ENCODE measurements at regions not wholly inside any gene's neighbourhood (a gene's known extent, or its start where the extent isn't known, plus 50 kb on each side); places are given as distances from the start of the nearest gene placed in this dataset.

DNA sequence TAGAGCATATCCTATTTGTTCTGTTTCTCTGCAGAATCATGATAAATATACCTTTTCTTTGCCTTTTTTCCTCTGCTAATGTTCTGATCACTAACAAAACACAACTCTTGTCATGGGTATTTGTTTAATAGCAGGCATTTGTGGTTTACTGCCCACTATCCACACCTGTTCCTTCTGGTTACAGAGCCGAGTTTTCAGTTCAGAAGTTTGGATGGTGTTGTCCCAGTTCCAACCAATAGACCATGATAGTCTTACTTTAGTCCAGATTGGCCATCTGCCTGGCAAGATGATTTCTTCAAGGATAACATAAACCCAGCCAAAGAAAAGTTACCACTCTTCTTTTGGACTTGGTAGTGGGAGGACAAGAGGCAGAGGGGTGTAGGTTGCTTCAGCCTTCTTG is 211.2 kb downstream of the TFAP2A start:
- no peaks in the 10 kb centered on the region for H3K27me3 ChIP-seq (ENCODE audit: control insufficient read depth in 2 of 2, insufficient read depth in 1 of 2, low read length in 1 of 2)
- no peak overlapping the region for H3K27ac ChIP-seq (ENCODE audit: low read depth in 1 of 2, low read length in 1 of 2)
- H3K4me3 ChIP-seq (ENCODE audit: low read length in 2 of 2), result no peak overlapping the region
- 92% methylated on average over 1 of the region's 1 CpG for WGBS
- H3K9me3 ChIP-seq (ENCODE audit: control insufficient read depth in 2 of 2, insufficient read depth in 1 of 2, low read length in 1 of 2), result no peaks in the 10 kb centered on the region
- no peaks in the 10 kb centered on the region for H3K4me1 ChIP-seq (ENCODE audit: control insufficient read depth in 2 of 2, insufficient read depth in 2 of 2, low read length in 2 of 2)
- DNase-seq (ENCODE audit: low read depth in 6 of 9, low spot score in 9 of 9), result no peak
- no peaks in the 10 kb centered on the region for H3K36me3 ChIP-seq (ENCODE audit: control insufficient read depth in 2 of 2, insufficient read depth in 2 of 2, low read length in 1 of 2)

DNA sequence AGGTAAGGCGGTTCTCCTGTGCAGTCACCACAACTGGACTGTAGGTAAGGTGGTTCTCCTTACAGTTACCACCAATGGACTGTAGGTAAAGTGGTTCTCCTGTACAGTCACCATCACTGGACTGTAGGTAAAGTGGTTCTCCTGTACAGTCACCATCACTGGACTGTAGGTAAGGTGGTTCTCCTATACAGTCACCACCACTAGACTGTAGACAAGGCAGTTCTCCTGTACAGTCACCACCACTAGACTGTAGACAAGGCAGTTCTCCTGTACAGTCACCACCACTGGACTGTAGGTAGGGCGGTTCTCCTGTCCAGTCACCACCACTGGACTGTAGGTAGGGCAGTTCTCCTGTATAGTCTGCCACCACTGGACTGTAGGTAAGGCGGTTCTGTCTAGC is 212.3 kb downstream of the TFAP2A start:
- 95% methylated on average over 3 of the region's 3 CpGs for WGBS
- no peak for DNase-seq (ENCODE audit: low read depth in 6 of 9, low spot score in 9 of 9)

DNA sequence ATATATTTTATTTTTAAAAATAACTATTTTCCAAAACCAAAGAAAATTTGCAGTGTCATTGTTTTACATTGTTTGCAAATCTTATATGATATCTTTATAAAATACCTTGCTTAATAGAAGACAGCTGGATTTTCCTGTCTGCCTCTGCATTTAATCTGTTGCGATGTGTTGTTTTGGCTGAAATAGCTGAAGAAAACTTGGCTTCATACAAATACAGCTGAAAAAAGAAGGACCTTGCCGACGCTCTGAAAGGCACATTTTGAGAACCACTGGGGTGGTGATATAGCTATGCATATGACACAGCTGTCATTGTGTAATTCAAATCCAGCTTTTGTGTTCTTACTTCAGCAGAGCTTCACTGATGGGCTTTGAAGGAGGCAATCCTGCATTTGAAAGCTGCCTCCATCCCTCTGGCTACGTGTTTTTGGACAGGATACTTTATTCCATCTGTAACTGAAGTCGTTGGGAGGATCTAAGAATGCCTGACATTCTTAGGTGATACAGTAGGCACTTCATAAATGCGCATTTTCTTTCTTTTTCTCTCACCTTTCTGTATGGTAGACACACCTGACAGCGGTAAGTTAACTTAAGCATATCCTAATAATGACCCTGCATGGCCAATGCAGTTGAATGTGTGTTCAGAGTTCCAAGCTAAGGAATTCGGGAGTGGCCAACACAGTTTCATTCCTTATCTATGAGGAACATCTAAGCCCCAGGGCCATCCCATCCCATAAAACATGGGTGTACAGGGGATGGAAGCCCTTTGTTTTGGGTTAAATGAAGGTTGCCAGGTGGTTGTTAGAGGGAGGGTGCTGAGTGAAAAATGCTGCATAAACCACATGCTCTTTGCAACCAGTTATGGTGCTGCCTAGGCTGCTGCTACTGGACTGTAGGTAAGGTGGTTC is 213.0 kb downstream of the TFAP2A start:
- H3K4me3 ChIP-seq (ENCODE audit: low read length in 2 of 2), result no peak overlapping the region
- WGBS, result 91% methylated on average over 8 of the region's 8 CpGs
- no peaks in the 10 kb centered on the region for H3K4me1 ChIP-seq (ENCODE audit: control insufficient read depth in 2 of 2, insufficient read depth in 2 of 2, low read length in 2 of 2)
- no peaks in the 10 kb centered on the region for H3K27me3 ChIP-seq (ENCODE audit: control insufficient read depth in 2 of 2, insufficient read depth in 1 of 2, low read length in 1 of 2)
- DNase-seq (ENCODE audit: low read depth in 6 of 9, low spot score in 9 of 9), result no peak
- H3K9me3 ChIP-seq (ENCODE audit: control insufficient read depth in 2 of 2, insufficient read depth in 1 of 2, low read length in 1 of 2), result no peaks in the 10 kb centered on the region
- no peak overlapping the region for H3K27ac ChIP-seq (ENCODE audit: low read depth in 1 of 2, low read length in 1 of 2)
- no peaks in the 10 kb centered on the region for H3K36me3 ChIP-seq (ENCODE audit: control insufficient read depth in 2 of 2, insufficient read depth in 2 of 2, low read length in 1 of 2)

More for the DNA sequence above, 212.3 kb downstream of the TFAP2A start:
- H3K4me1 ChIP-seq (ENCODE audit: control insufficient read depth in 2 of 2, insufficient read depth in 2 of 2, low read length in 2 of 2), result no peaks in the 10 kb centered on the region
- H3K27ac ChIP-seq (ENCODE audit: low read depth in 1 of 2, low read length in 1 of 2), result no peak overlapping the region
- no peak overlapping the region for H3K4me3 ChIP-seq (ENCODE audit: low read length in 2 of 2)
- no peaks in the 10 kb centered on the region for H3K36me3 ChIP-seq (ENCODE audit: control insufficient read depth in 2 of 2, insufficient read depth in 2 of 2, low read length in 1 of 2)
- H3K27me3 ChIP-seq (ENCODE audit: control insufficient read depth in 2 of 2, insufficient read depth in 1 of 2, low read length in 1 of 2), result no peaks in the 10 kb centered on the region
- no peaks in the 10 kb centered on the region for H3K9me3 ChIP-seq (ENCODE audit: control insufficient read depth in 2 of 2, insufficient read depth in 1 of 2, low read length in 1 of 2)

DNA sequence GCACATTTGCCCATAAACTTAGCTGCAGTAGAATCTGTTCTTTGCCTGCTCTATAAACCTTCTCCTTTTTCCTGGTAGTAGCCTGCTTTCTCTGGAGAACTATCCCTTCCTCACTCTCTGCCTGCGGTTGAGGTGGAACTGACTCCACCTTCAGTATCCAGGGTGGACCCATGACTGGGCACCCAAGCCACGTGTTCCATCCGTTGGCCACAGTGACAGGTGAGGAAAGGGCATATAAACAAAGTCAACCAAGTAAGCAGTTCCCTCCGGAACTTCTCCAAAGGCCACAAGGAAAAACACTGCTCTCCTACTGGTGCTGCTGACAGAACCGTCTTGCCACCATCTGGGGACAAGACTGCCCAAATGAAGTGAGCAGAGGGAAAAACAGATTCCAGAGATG is 218.8 kb downstream of the TFAP2A start:
- H3K36me3 ChIP-seq (ENCODE audit: control insufficient read depth in 2 of 2, insufficient read depth in 2 of 2, low read length in 1 of 2), result no peaks in the 10 kb centered on the region
- H3K4me3 ChIP-seq (ENCODE audit: low read length in 2 of 2), result no peak overlapping the region
- DNase-seq (ENCODE audit: low read depth in 6 of 9, low spot score in 9 of 9), result no peak
- no peaks in the 10 kb centered on the region for H3K27me3 ChIP-seq (ENCODE audit: control insufficient read depth in 2 of 2, insufficient read depth in 1 of 2, low read length in 1 of 2)
- H3K27ac ChIP-seq (ENCODE audit: low read depth in 1 of 2, low read length in 1 of 2), result no peak overlapping the region
- WGBS, result 91% methylated on average over 5 of the region's 5 CpGs
- no peaks in the 10 kb centered on the region for H3K4me1 ChIP-seq (ENCODE audit: control insufficient read depth in 2 of 2, insufficient read depth in 2 of 2, low read length in 2 of 2)
- H3K9me3 ChIP-seq (ENCODE audit: control insufficient read depth in 2 of 2, insufficient read depth in 1 of 2, low read length in 1 of 2), result no peaks in the 10 kb centered on the region

DNA sequence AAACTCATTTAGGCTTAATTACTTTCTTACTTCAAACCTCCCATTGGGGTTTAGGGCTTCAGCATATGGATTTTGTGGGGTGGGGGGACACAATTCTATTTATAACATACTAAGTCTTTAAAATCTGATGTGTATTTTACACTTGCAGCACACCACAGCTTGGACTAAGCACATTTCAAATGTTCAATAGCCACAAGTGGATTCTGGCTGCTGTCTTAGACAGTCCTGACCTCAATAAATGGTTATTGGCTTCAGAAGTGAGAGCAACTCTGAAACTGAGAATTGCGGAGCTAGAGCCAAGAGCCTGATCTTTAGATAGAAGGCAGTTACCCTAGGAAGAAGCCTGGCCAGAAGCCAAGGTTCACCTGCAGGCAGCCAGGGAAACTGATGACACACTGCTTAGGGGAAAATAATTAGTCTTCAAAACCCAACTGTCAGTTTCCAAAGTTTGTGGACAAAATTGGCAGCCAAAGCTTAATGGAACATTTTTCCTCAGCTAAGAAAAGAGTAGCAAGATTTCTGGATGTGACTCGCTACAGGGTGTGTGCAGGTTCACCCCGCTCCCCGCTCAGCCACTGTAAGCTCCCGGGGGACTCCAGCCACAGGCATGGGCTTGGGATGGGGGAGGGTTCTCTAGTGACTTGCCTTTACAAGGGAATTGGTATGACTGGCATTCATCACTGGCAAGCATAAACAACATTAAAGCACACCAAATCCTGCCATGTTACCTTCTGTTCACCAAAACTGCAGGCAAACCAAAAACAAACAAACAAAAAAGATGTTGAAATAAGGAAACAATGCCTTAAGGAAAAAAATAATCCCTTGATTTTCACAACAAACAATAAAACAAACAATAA is 219.8 kb downstream of the TFAP2A start:
- no peak overlapping the region for H3K27ac ChIP-seq (ENCODE audit: low read depth in 1 of 2, low read length in 1 of 2)
- H3K36me3 ChIP-seq (ENCODE audit: control insufficient read depth in 2 of 2, insufficient read depth in 2 of 2, low read length in 1 of 2), result no peaks in the 10 kb centered on the region
- H3K4me3 ChIP-seq (ENCODE audit: low read length in 2 of 2), result no peak overlapping the region
- WGBS, result 94% methylated on average over 5 of the region's 5 CpGs
- no peaks in the 10 kb centered on the region for H3K27me3 ChIP-seq (ENCODE audit: control insufficient read depth in 2 of 2, insufficient read depth in 1 of 2, low read length in 1 of 2)
- H3K9me3 ChIP-seq (ENCODE audit: control insufficient read depth in 2 of 2, insufficient read depth in 1 of 2, low read length in 1 of 2), result no peaks in the 10 kb centered on the region
- H3K4me1 ChIP-seq (ENCODE audit: control insufficient read depth in 2 of 2, insufficient read depth in 2 of 2, low read length in 2 of 2), result no peaks in the 10 kb centered on the region
- no peak for DNase-seq (ENCODE audit: low read depth in 6 of 9, low spot score in 9 of 9)

GRCh38 chr6:10193321-10193720 is 221.6 kb downstream of the TFAP2A start:
- no peak overlapping the region for H3K4me3 ChIP-seq (ENCODE audit: low read length in 2 of 2)
- DNase-seq (ENCODE audit: low read depth in 6 of 9, low spot score in 9 of 9), result no peak
- H3K9me3 ChIP-seq (ENCODE audit: control insufficient read depth in 2 of 2, insufficient read depth in 1 of 2, low read length in 1 of 2), result no peaks in the 10 kb centered on the region
- WGBS, result 90% methylated on average over 4 of the region's 4 CpGs
- H3K4me1 ChIP-seq (ENCODE audit: control insufficient read depth in 2 of 2, insufficient read depth in 2 of 2, low read length in 2 of 2), result no peaks in the 10 kb centered on the region
- H3K27me3 ChIP-seq (ENCODE audit: control insufficient read depth in 2 of 2, insufficient read depth in 1 of 2, low read length in 1 of 2), result no peaks in the 10 kb centered on the region
- no peaks in the 10 kb centered on the region for H3K36me3 ChIP-seq (ENCODE audit: control insufficient read depth in 2 of 2, insufficient read depth in 2 of 2, low read length in 1 of 2)
- H3K27ac ChIP-seq (ENCODE audit: low read depth in 1 of 2, low read length in 1 of 2), result no peak overlapping the region

GRCh38 chr6:10190042-10190441 is 224.8 kb downstream of the TFAP2A start:
- Histone ChIP-seq H3K9me3 (ENCODE audit: control insufficient read depth in 2 of 2, insufficient read depth in 1 of 2, low read length in 1 of 2) (no peaks in the 10 kb centered on the region), H3K27me3 (ENCODE audit: control insufficient read depth in 2 of 2, insufficient read depth in 1 of 2, low read length in 1 of 2) (no peaks in the 10 kb centered on the region), H3K4me3 (ENCODE audit: low read length in 2 of 2) (no peak overlapping the region), H3K4me1 (ENCODE audit: control insufficient read depth in 2 of 2, insufficient read depth in 2 of 2, low read length in 2 of 2) (no peaks in the 10 kb centered on the region), H3K36me3 (ENCODE audit: control insufficient read depth in 2 of 2, insufficient read depth in 2 of 2, low read length in 1 of 2) (no peaks in the 10 kb centered on the region), H3K27ac (ENCODE audit: low read depth in 1 of 2, low read length in 1 of 2) (no peak overlapping the region)
- no peak for DNase-seq (ENCODE audit: low read depth in 6 of 9, low spot score in 9 of 9)
- WGBS, result 54% methylated on average over 3 of the region's 3 CpGs

DNA sequence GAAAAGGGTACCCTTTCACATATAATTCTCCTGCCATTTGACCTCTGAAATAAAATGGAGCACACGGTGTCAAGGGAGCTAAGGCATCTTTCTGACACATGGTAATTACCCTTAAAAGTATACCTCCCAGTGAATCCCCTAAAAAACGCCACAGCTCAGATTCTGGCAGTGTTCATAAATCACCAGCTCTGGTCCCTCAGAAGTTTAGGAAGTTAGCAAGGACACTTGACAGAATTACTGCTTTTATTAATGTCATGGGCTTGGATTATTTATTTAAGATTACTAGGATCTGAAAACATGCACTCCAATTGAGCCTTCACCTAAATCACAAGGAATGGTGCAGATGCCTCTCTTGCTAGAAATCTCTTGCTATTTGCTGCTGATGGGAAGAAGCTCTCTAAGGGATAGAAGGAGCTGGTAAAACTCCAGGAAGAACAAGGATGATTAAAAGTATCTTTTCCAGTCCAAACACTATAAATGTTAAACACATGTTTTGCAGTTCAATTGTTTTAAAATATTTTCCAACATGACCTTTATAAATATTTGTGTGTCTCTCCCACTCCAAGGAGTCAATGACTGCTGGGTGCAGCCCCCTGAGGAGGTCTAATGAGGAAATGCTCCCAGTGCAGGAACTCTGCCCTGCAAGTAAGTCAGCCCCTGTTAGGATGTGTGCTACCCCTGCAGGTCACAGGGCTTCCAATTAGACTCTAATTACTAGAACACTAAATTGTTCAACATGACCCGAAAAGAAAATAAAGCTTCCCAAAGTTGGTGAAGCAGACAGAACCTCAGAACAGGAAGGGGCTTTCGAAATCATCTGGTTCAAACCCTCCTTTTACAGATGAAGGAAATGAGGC is 230.3 kb downstream of the TFAP2A start:
- Histone ChIP-seq H3K4me3 (ENCODE audit: low read length in 2 of 2) (no peak overlapping the region), H3K36me3 (ENCODE audit: control insufficient read depth in 2 of 2, insufficient read depth in 2 of 2, low read length in 1 of 2) (no peaks in the 10 kb centered on the region), H3K9me3 (ENCODE audit: control insufficient read depth in 2 of 2, insufficient read depth in 1 of 2, low read length in 1 of 2) (no peaks in the 10 kb centered on the region), H3K27me3 (ENCODE audit: control insufficient read depth in 2 of 2, insufficient read depth in 1 of 2, low read length in 1 of 2) (no peaks in the 10 kb centered on the region), H3K4me1 (ENCODE audit: control insufficient read depth in 2 of 2, insufficient read depth in 2 of 2, low read length in 2 of 2) (no peaks in the 10 kb centered on the region), H3K27ac (ENCODE audit: low read depth in 1 of 2, low read length in 1 of 2) (no peak overlapping the region)
- 46% methylated on average over 4 of the region's 4 CpGs for WGBS
- DNase-seq (ENCODE audit: low read depth in 6 of 9, low spot score in 9 of 9), result no peak

All from thymus (tissue), 11 donors.